SU-DHL-6 (cell line): ENCODE measurements at regions not wholly inside any gene's neighbourhood (a gene's known extent, or its start where the extent isn't known, plus 50 kb on each side); places are given as distances from the start of the nearest gene placed in this dataset.

Experiments used
- CTCF ChIP-seq: fragments of 200-600 bp; sonication (generic); IDR thresholded peaks from one replicate; pipeline ENCODE4 v1.5.1; 2017; ENCODE audit warnings: antibody characterized with exemption, mild to moderate bottlenecking, low read length, moderate library complexity; ENCODE audit not compliant: insufficient read depth, poor library complexity, severe bottlenecking
- EZH2phosphoT487 ChIP-seq: fragments of 200-600 bp; sonication (generic), shearing (Covaris generic); conservative IDR thresholded peaks from 2 replicates; pipeline ENCODE4 v1.6.1; 2018; ENCODE audit warnings: mild to moderate bottlenecking, antibody characterized with exemption, low read length, moderate library complexity, mixed read lengths

GRCh38 chr3:178275311-178275710 lies 260.9 kb upstream of the KCNMB2 start:
- TF ChIP-seq CTCF (no peak), EZH2phosphoT487 (no peak)
